ENCODE measurements at regions not wholly inside any gene's neighbourhood (a gene's known extent, or its start where the extent isn't known, plus 50 kb on each side); places are given as distances from the start of the nearest gene placed in this dataset.
"Not testable (repeated sequence)": the region's sequence is repeated elsewhere in the genome, so short reads cannot be mapped to it uniquely, and the experiment has no call there.

- not testable (repeated sequence) for TF ChIP-seq CTCF, POLR2A (IDR thresholded peaks at IDR 0.05)
Measured at GRCh38 chr11:39536323-39536722, 1923.1 kb downstream of the LRRC4C start.

Data from lower leg skin (tissue), 3 donors.